Esophagus squamous epithelium (tissue), 5 donors: ENCODE measurements at regions not wholly inside any gene's neighbourhood (a gene's known extent, or its start where the extent isn't known, plus 50 kb on each side); places are given as distances from the start of the nearest gene placed in this dataset.

ENCODE experiments used
- DNase-seq: peaks from one replicate; lab custom pipeline; 2025; lab: John Stamatoyannopoulos, UW
- H3K27ac ChIP-seq, 4 donors: fragments of 200-600 bp; sonication (generic); one replicate each; pipeline ENCODE4 v1.5.1; 2016 to 2019; ENCODE audit warnings: mild to moderate bottlenecking in 1 of 4
- H3K27me3 ChIP-seq, 4 donors: fragments of 200-600 bp; sonication (generic); 1 replicate in 3 of 4; 2 replicates in 1 of 4; pipeline versions ENCODE4 v1.5.1 to v1.6.0; 2017 to 2021; ENCODE audit warnings: antibody characterized with exemption in 1 of 4
- H3K36me3 ChIP-seq, 3 donors: fragments of 200-600 bp; sonication (generic); one replicate each; pipeline ENCODE4 v1.5.1; 2016 to 2019
- H3K4me1 ChIP-seq, 3 donors: fragments of 200-600 bp; sonication (generic); one replicate each; pipeline ENCODE4 v1.5.1; 2017 to 2019
- H3K4me3 ChIP-seq, 4 donors: fragments of 200-600 bp; sonication (generic); 1 replicate in 3 of 4; 2 replicates in 1 of 4; pipeline ENCODE4 v1.5.1; 2016 to 2019; ENCODE audit warnings: mild to moderate bottlenecking in 2 of 4, moderate library complexity in 1 of 4
- H3K9me3 ChIP-seq, 3 donors: fragments of 200-600 bp; sonication (generic); one replicate each; pipeline ENCODE4 v1.5.1; 2016 to 2019
- POLR2A ChIP-seq, 4 donors: fragments of 450-650 bp; IDR thresholded peaks; one replicate each; pipeline ENCODE4 v1.6.1; 2017; ENCODE audit warnings: antibody characterized with exemption in 4 of 4, mild to moderate bottlenecking in 4 of 4, moderate library complexity in 3 of 4
- WGBS, 2 donors: methylation state at CpG; one replicate each; pipeline ENCODE4 v1.1.5; 2018; 5-methylcytosine and 5-hydroxymethylcytosine counted together
- intact Hi-C: fragments of 100-400 bp; cut with DNase I; formaldehyde crosslinking; loops from one replicate; pipeline ENCODE4 v1.15.0; 2022
- TF ChIP-seq, protein P1 (sequence below), 6 experiments: fragments of 450-650 bp in 4 of 6; fragments of 200-600 bp in 2 of 6; sonication (generic) in 2 of 6; IDR thresholded peaks; one replicate each; pipeline ENCODE4 v1.5.1; 2016 to 2019; ENCODE audit warnings: antibody characterized with exemption in 6 of 6, mild to moderate bottlenecking in 4 of 6, moderate library complexity in 4 of 6
- donor health status: DM: yes; HTN: yes; CAD: no.

DNA sequence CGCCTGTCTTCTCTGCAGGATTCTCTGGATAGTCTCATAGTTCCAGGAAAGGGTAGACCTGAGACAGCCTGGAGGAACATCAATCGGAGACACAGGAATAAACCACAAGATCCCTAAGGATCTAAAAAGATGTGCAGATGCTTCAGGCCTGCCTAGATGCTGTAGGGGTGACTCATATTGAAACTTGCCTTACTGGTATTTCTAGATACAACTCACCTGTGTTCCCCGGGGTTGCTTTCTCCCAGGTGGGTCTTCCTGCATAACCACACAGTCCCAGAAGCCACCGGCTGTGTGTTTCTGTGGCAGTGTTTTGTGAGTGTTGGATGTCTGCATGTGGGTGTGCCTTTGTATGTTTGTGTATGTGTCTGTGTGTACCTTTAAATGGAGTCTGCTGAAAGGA, 719.0 kb upstream of the TSPY4 start:
- intact Hi-C loops: no loop called here
- H3K4me1 ChIP-seq: no peaks in the 10 kb centered on the region
- no peaks in the 10 kb centered on the region for H3K9me3 ChIP-seq
- DNase-seq: no peak
- no peak for TF ChIP-seq POLR2A (IDR thresholded peaks at IDR 0.05)
- TF ChIP-seq, protein P1, sequence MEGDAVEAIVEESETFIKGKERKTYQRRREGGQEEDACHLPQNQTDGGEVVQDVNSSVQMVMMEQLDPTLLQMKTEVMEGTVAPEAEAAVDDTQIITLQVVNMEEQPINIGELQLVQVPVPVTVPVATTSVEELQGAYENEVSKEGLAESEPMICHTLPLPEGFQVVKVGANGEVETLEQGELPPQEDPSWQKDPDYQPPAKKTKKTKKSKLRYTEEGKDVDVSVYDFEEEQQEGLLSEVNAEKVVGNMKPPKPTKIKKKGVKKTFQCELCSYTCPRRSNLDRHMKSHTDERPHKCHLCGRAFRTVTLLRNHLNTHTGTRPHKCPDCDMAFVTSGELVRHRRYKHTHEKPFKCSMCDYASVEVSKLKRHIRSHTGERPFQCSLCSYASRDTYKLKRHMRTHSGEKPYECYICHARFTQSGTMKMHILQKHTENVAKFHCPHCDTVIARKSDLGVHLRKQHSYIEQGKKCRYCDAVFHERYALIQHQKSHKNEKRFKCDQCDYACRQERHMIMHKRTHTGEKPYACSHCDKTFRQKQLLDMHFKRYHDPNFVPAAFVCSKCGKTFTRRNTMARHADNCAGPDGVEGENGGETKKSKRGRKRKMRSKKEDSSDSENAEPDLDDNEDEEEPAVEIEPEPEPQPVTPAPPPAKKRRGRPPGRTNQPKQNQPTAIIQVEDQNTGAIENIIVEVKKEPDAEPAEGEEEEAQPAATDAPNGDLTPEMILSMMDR (IDR thresholded peaks at IDR 0.05): no peak
- no peak overlapping the region for H3K4me3 ChIP-seq
- WGBS, 2 donors: 0% methylated on average over 1 of the region's 4 CpGs; no CpG with 5 or more reads in 1 of the 2 donors
- H3K27ac ChIP-seq: no peak overlapping the region
- H3K27me3 ChIP-seq: no peaks in the 10 kb centered on the region
- H3K36me3 ChIP-seq: no peaks in the 10 kb centered on the region

DNA sequence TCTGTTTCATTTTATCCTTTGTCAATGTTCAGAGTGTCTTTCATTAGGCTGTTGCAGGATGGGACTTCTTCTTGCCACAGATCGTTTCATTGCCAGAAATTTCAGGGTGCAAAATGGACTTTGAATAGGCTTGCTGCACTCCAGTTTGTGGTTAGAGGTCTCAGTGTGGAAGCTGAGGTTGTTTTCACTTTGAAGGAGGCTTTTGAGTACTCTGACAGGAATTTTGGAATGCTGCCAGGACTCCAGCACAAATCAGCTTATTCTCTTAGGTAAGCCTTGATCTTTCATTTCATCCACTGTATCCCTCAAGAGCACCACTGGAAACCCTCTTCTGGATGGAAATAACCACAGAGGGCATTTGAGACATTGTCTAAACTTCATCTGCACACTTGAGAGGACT, 715.1 kb upstream of the TSPY4 start:
- intact Hi-C loops: no loop called here

DNA sequence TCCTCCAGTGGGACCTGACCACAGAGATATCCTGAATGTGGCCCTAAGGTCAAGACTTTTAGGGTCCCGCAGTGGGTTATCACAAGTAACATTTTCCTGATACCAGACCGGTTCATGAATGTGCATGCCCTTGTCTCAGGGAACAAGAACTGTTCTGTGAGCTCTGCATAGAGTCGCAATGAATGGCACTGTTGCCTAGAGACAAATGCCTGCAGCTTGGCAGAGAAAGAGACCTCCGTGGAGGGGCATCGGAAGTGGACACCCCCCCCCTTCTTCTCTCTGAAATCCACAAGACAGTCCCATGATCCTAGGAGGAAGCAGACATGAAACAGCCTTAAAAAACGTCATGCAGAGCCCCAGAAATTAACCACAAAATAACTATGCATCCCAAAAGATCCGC, 714.4 kb upstream of the TSPY4 start:
- Histone ChIP-seq H3K27ac (no peak overlapping the region), H3K9me3 (no peaks in the 10 kb centered on the region), H3K36me3 (no peaks in the 10 kb centered on the region), H3K4me3 (no peak overlapping the region), H3K4me1 (no peaks in the 10 kb centered on the region), H3K27me3 (no peaks in the 10 kb centered on the region)
- WGBS, 2 donors: no CpG with 5 or more reads among the region's 7 CpGs
- intact Hi-C loops: no loop called here
- no peak for TF ChIP-seq POLR2A (IDR thresholded peaks at IDR 0.05)
- TF ChIP-seq, protein P1 (IDR thresholded peaks at IDR 0.05): no peak
- DNase-seq: no peak

More for the DNA sequence above, 715.1 kb upstream of the TSPY4 start:
- no peak for DNase-seq
- TF ChIP-seq POLR2A (IDR thresholded peaks at IDR 0.05): no peak
- TF ChIP-seq, protein P1 (IDR thresholded peaks at IDR 0.05): no peak
- Histone ChIP-seq H3K36me3 (no peaks in the 10 kb centered on the region), H3K27ac (no peak overlapping the region), H3K27me3 (no peaks in the 10 kb centered on the region), H3K4me3 (no peak overlapping the region), H3K9me3 (no peaks in the 10 kb centered on the region), H3K4me1 (no peaks in the 10 kb centered on the region)
- 17% methylated on average over 1 of the region's 1 CpG; no CpG with 5 or more reads in 1 of the 2 donors for WGBS, 2 donors

DNA sequence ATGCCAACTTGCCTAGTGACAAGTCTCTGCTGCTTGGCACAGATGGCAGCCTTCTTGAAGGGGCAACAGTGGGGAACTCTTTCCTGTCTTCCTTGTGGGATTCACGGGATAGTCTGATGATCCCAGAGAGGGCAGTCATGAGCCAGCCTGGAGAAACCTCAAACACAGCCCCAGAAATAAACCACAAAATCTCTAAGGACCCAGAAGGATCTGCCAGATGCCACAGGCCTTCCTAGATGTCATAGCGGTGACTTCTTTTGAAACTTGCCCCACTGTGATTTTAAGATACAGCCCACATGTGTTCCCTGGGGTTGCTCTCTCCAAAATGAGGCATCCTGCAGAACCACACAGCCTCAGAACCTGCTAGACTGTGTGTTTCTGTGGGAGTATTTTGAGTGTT, 707.6 kb upstream of the TSPY4 start:
- no peak for TF ChIP-seq POLR2A (IDR thresholded peaks at IDR 0.05)
- TF ChIP-seq, protein P1 (IDR thresholded peaks at IDR 0.05): no peak

DNA sequence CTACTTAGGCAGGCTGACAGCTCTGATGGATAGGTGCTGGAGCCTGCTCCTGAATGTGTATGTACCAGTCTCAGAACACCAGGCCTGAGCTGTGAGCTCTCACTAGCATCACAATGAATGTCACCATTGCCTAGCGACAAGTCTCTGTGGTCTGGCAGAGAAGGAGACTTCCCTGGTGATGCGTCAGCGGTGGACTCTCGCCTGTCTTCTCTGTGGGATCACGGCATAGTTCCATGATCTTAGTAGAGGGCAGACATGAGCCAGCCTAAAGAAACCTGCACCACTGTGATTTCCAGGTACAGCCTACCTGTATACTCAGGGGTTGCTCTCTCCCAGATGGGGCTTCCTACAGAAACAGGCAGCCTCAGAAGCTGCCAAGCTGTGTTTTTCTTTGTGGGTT, 699.2 kb upstream of the TSPY4 start:
- no peak for DNase-seq
- Histone ChIP-seq H3K9me3 (no peaks in the 10 kb centered on the region), H3K27me3 (no peaks in the 10 kb centered on the region), H3K4me1 (no peaks in the 10 kb centered on the region), H3K36me3 (no peaks in the 10 kb centered on the region), H3K27ac (no peak overlapping the region), H3K4me3 (no peak overlapping the region)
- TF ChIP-seq, protein P1 (IDR thresholded peaks at IDR 0.05): no peak
- TF ChIP-seq POLR2A (IDR thresholded peaks at IDR 0.05): no peak
- intact Hi-C loops: no loop called here
- 86% methylated on average over 4 of the region's 5 CpGs; no CpG with 5 or more reads in 1 of the 2 donors for WGBS, 2 donors

More for the DNA sequence above, 707.6 kb upstream of the TSPY4 start:
- Histone ChIP-seq H3K36me3 (no peaks in the 10 kb centered on the region), H3K4me1 (no peaks in the 10 kb centered on the region), H3K27me3 (no peaks in the 10 kb centered on the region), H3K27ac (no peak overlapping the region), H3K4me3 (no peak overlapping the region), H3K9me3 (no peaks in the 10 kb centered on the region)
- intact Hi-C loops: no loop called here
- no peak for DNase-seq
- WGBS, 2 donors: 80% methylated on average over 1 of the region's 2 CpGs; no CpG with 5 or more reads in 1 of the 2 donors
